A549 (cell line): ENCODE measurements at regions not wholly inside any gene's neighbourhood (a gene's known extent, or its start where the extent isn't known, plus 50 kb on each side); places are given as distances from the start of the nearest gene placed in this dataset.
"Not testable (repeated sequence)": the region's sequence is repeated elsewhere in the genome, so short reads cannot be mapped to it uniquely, and the experiment has no call there.

Experiments
- ATAC-seq, 2 experiments: fragments of 200-7000 bp in 1 of 2; fragments of >200 bp in 1 of 2; cut with Nextera tagmentation in 1 of 2; cut with Tn5 transposase in 1 of 2; 3 replicates each; pipeline versions ENCODE4 v1.8.0 to v1.9.1; 2018 to 2020; ENCODE audit warnings: mild to moderate bottlenecking in 1 of 2, moderate library complexity in 1 of 2
- CTCF ChIA-PET: fragments of 300-600 bp; sonication (Branson Sonifier 250); formaldehyde crosslinking; extraction: SDS; loops from one replicate; lab custom pipeline; 2021; ENCODE audit warnings: antibody characterized with exemption, inconsistent platforms; lab: Yijun Ruan, JAX
- POLR2A ChIA-PET: fragments of 350-600 bp; formaldehyde crosslinking; extraction: SDS; loops from one replicate; lab custom pipeline; 2021; ENCODE audit warnings: antibody characterized with exemption, inconsistent platforms; lab: Yijun Ruan, JAX
- DNase-seq, 2 experiments: peaks; one replicate each; pipeline versions ENCODE4 v3.0.0 to v3.0.0-alpha.2; 2011 to 2016; ENCODE audit warnings: low read depth in 1 of 2, low spot score in 1 of 2
- FAIRE-seq: peaks from 2 replicates; lab custom pipeline; 2011; peaks lifted over from hg19 to GRCh38; lab: Jason Lieb, UNC
- H3K27ac ChIP-seq, 2 experiments: fragments of >200 bp; sonication (Bioruptor Twin); formaldehyde crosslinking; 3 replicates each; pipeline ENCODE4 v1.5.1; 2016 to 2017
- H3K4me1 ChIP-seq: fragments of >200 bp; sonication (Bioruptor Twin); formaldehyde crosslinking; 3 replicates; pipeline ENCODE4 v1.6.1; 2016
- H3K4me2 ChIP-seq: fragments of >200 bp; sonication (Bioruptor Twin); formaldehyde crosslinking; 3 replicates; pipeline ENCODE4 v1.6.1; 2016
- H3K4me3 ChIP-seq: fragments of >200 bp; sonication (Bioruptor Twin); formaldehyde crosslinking; 3 replicates; pipeline ENCODE4 v1.5.1; 2016
- H3K9me3 ChIP-seq: fragments of >200 bp; sonication (Bioruptor Twin); formaldehyde crosslinking; 3 replicates; pipeline ENCODE4 v1.6.1; 2016
- CBX2 ChIP-seq: fragments of 200-600 bp; sonication (generic); IDR thresholded peaks from 2 replicates; pipeline ENCODE4 v1.6.1; 2016; ENCODE audit warnings: low read depth, mild to moderate bottlenecking, borderline replicate concordance
- CEBPB ChIP-seq, 2 experiments: fragments of >200 bp in 1 of 2; sonication (Bioruptor Twin) in 1 of 2; formaldehyde crosslinking in 1 of 2; IDR thresholded peaks; 2 replicates each; pipeline ENCODE4 v1.6.1; 2012 to 2016
- CHD2 ChIP-seq: fragments of 150-350 bp; IDR thresholded peaks from 2 replicates; pipeline ENCODE4 v1.6.1; 2014; ENCODE audit warnings: low read length; ENCODE audit not compliant: partially characterized antibody
- CTCF ChIP-seq: fragments of >200 bp; sonication (Bioruptor Twin); formaldehyde crosslinking; IDR thresholded peaks from 3 replicates; pipeline ENCODE4 v1.5.1; 2016
- EHMT2 ChIP-seq: fragments of 200-600 bp; sonication (generic); IDR thresholded peaks from 2 replicates; pipeline ENCODE4 v1.6.1; 2016; ENCODE audit warnings: antibody characterized with exemption, low read depth, mild to moderate bottlenecking, moderate library complexity
- ESRRA ChIP-seq: fragments of 150-350 bp; IDR thresholded peaks from 2 replicates; pipeline ENCODE4 v1.6.1; 2014; ENCODE audit warnings: mild to moderate bottlenecking, low read length, borderline replicate concordance
- FOXS1 ChIP-seq: fragments of 250-450 bp; sonication (Bioruptor Pico); IDR thresholded peaks from 2 replicates; pipeline ENCODE4 v1.5.0; 2020; ENCODE audit warnings: mild to moderate bottlenecking, moderate library complexity
- HES2 ChIP-seq: fragments of >200 bp; sonication (Bioruptor Twin); formaldehyde crosslinking; IDR thresholded peaks from 2 replicates; pipeline ENCODE4 v1.6.1; 2016
- HEYL ChIP-seq: fragments of 250-450 bp; sonication (Bioruptor Pico); IDR thresholded peaks from 2 replicates; pipeline ENCODE4 v1.8.0; 2021; ENCODE audit warnings: mild to moderate bottlenecking, moderate library complexity
- HOXA7 ChIP-seq: fragments of 250-450 bp; sonication (Bioruptor Pico); IDR thresholded peaks from 2 replicates; pipeline ENCODE4 v1.5.0; 2020; ENCODE audit warnings: mild to moderate bottlenecking, moderate library complexity
- HOXB13 ChIP-seq: fragments of 250-450 bp; sonication (Bioruptor Pico); IDR thresholded peaks from 2 replicates; pipeline ENCODE4 v1.5.0; 2020; ENCODE audit warnings: low read depth, mild to moderate bottlenecking, moderate library complexity
- HOXB5 ChIP-seq: fragments of 250-450 bp; sonication (Bioruptor Pico); IDR thresholded peaks from 2 replicates; pipeline ENCODE4 v1.5.0; 2020; ENCODE audit warnings: mild to moderate bottlenecking, moderate library complexity
- JUNB ChIP-seq: fragments of >200 bp; sonication (Bioruptor Twin); formaldehyde crosslinking; IDR thresholded peaks from 2 replicates; pipeline ENCODE4 v1.6.1; 2016
- KDM1A ChIP-seq: fragments of 200-600 bp; sonication (generic); IDR thresholded peaks from 2 replicates; pipeline ENCODE4 v1.6.1; 2016; ENCODE audit warnings: low read depth, mild to moderate bottlenecking
- MYC ChIP-seq: IDR thresholded peaks from 2 replicates; pipeline ENCODE4 v1.6.1; 2012; ENCODE audit warnings: mild to moderate bottlenecking, inconsistent platforms, low read length, improper control_type of control experiment, borderline replicate concordance
- NFE2L2 ChIP-seq: fragments of 150-350 bp; conservative IDR thresholded peaks from 2 replicates; pipeline ENCODE4 v1.6.1; 2014; ENCODE audit warnings: low read length
- NPAS2 ChIP-seq: fragments of 250-450 bp; sonication (Bioruptor Pico); IDR thresholded peaks from 2 replicates; pipeline ENCODE4 v1.8.0; 2022; ENCODE audit warnings: mild to moderate bottlenecking, moderate library complexity, borderline replicate concordance
- PHF8 ChIP-seq: fragments of 200-600 bp; sonication (generic); IDR thresholded peaks from 2 replicates; pipeline ENCODE4 v1.6.1; 2016; ENCODE audit warnings: low read depth, mild to moderate bottlenecking, antibody characterized with exemption, moderate library complexity, borderline replicate concordance
- POLR2A ChIP-seq: IDR thresholded peaks from 2 replicates; pipeline ENCODE4 v1.6.1; 2012; ENCODE audit warnings: mild to moderate bottlenecking, low read length
- RARB ChIP-seq: fragments of 250-450 bp; sonication (Bioruptor Pico); IDR thresholded peaks from 2 replicates; pipeline ENCODE4 v1.8.0; 2021; ENCODE audit warnings: mild to moderate bottlenecking, moderate library complexity
- REST ChIP-seq: fragments of 200-600 bp; sonication (generic); IDR thresholded peaks from 2 replicates; pipeline ENCODE4 v1.6.1; 2016; ENCODE audit warnings: antibody characterized with exemption, mild to moderate bottlenecking, moderate library complexity
- SMC3 ChIP-seq: fragments of >200 bp; sonication (Bioruptor Twin); formaldehyde crosslinking; IDR thresholded peaks from 3 replicates; pipeline ENCODE4 v1.6.1; 2018; ENCODE audit warnings: inconsistent platforms
- TP53 ChIP-seq: fragments of 250-450 bp; sonication (Bioruptor Pico); IDR thresholded peaks from 2 replicates; pipeline ENCODE4 v1.5.0; 2021; ENCODE audit warnings: mild to moderate bottlenecking, moderate library complexity
- USF2 ChIP-seq: fragments of 450-650 bp; IDR thresholded peaks from 2 replicates; pipeline ENCODE4 v1.6.1; 2014; ENCODE audit warnings: antibody characterized with exemption
- ZFP36 ChIP-seq: fragments of 450-650 bp; IDR thresholded peaks from 2 replicates; pipeline ENCODE4 v1.6.1; 2014; ENCODE audit warnings: borderline replicate concordance; ENCODE audit not compliant: partially characterized antibody
- ZSCAN20 ChIP-seq: fragments of 250-450 bp; sonication (Bioruptor Pico); IDR thresholded peaks from 2 replicates; pipeline ENCODE4 v1.8.0; 2022; ENCODE audit warnings: mild to moderate bottlenecking, moderate library complexity
- WGBS: methylation state at CpG from one replicate; pipeline ENCODE4 v1.1.6; 2017; ENCODE audit errors: missing lambda C conversion rate; 5-methylcytosine and 5-hydroxymethylcytosine counted together

- POLR2A ChIA-PET: no interaction called here
Observed at GRCh38 chr6:146938266-146938665, 266.0 kb upstream of the STXBP5 start.

GRCh38 chr6:146939456-146939855 lies 264.8 kb upstream of the STXBP5 start:
- CTCF ChIA-PET, H3K4me2 ChIP-seq, ATAC-seq, POLR2A ChIA-PET, H3K4me1 ChIP-seq, H3K27ac ChIP-seq, FAIRE-seq, DNase-seq, H3K4me3 ChIP-seq, H3K9me3 ChIP-seq: not testable (repeated sequence)
- 89% methylated on average over 6 of the region's 6 CpGs for WGBS

More at GRCh38 chr6:146938266-146938665, 266.0 kb upstream of the STXBP5 start:
- Histone ChIP-seq H3K4me1 (no peaks in the 10 kb centered on the region), H3K4me3 (no peak overlapping the region), H3K27ac (no peak overlapping the region), H3K4me2 (no peak overlapping the region), H3K9me3 (peaks cover 4% of the 10 kb centered on the region; the same call in 2 of the 3 replicates)
- FAIRE-seq (no peak), ATAC-seq (no peak), DNase-seq (no peak)
- WGBS: 32% methylated on average over 1 of the region's 1 CpG
- CTCF ChIA-PET: no interaction called here
- no peak for TF ChIP-seq CHD2
- no peak for TF ChIP-seq NPAS2 (CRISPR knock-in tag)
- TF ChIP-seq EHMT2: no peak
- TF ChIP-seq FOXS1 (CRISPR knock-in tag): no peak
- no peak for TF ChIP-seq MYC
- TF ChIP-seq HOXB5 (CRISPR knock-in tag): no peak
- TF ChIP-seq HEYL (CRISPR knock-in tag): no peak
- TF ChIP-seq REST: no peak
- no peak for TF ChIP-seq POLR2A
- TF ChIP-seq TP53: no peak
- TF ChIP-seq KDM1A: no peak
- no peak for TF ChIP-seq HOXB13
- TF ChIP-seq RARB (CRISPR knock-in tag): no peak

GRCh38 chr6:146943664-146944063 lies 260.6 kb upstream of the STXBP5 start:
- no peak for DNase-seq
- ChIA-PET CTCF (interaction anchor here (0.6 kb wide), 1 partner anchor 367 kb away, joined by 4 read pairs; no protein-coding TSS in a partner anchor), POLR2A (no interaction called here)
- 48% methylated on average over 4 of the region's 4 CpGs for WGBS
- no peak overlapping the region for H3K4me3 ChIP-seq
- no peak for TF ChIP-seq HES2
- no peak for TF ChIP-seq POLR2A
- TF ChIP-seq ZFP36: no peak
- TF ChIP-seq RARB (CRISPR knock-in tag): no peak
- TF ChIP-seq USF2: no peak
- no peak for TF ChIP-seq ZSCAN20
- no peak for TF ChIP-seq CTCF
- TF ChIP-seq CBX2: no peak
- no peak for TF ChIP-seq SMC3
- no peak for TF ChIP-seq HOXA7
- no peak for TF ChIP-seq PHF8
- TF ChIP-seq JUNB: no peak
- TF ChIP-seq ESRRA: no peak
- no peak for TF ChIP-seq CEBPB (IDR thresholded peaks at IDR 0.05)
- TF ChIP-seq NFE2L2: no peak
- peaks cover 9% of the 10 kb centered on the region; the same call in 2 of the 3 replicates for H3K4me1 ChIP-seq
- no peak for FAIRE-seq
- no peak for ATAC-seq
- peaks cover 4% of the 10 kb centered on the region; the same call in 2 of the 3 replicates for H3K9me3 ChIP-seq
- no peak overlapping the region for H3K27ac ChIP-seq
- H3K4me2 ChIP-seq: no peak overlapping the region
